Epithelial cell of esophagus (primary cell): ENCODE measurements at regions not wholly inside any gene's neighbourhood (a gene's known extent, or its start where the extent isn't known, plus 50 kb on each side); places are given as distances from the start of the nearest gene placed in this dataset.

Experiments used
- DNase-seq: peaks from one replicate; pipeline ENCODE4 v3.0.0; 2010; ENCODE audit warnings: low read depth
- H3K4me3 ChIP-seq: 2 replicates; pipeline ENCODE4 v1.5.1; 2011; ENCODE audit warnings: mild to moderate bottlenecking, low read length, control low read depth
- CTCF ChIP-seq: IDR thresholded peaks from 2 replicates; pipeline ENCODE4 v1.5.1; 2011; ENCODE audit warnings: low read depth, mild to moderate bottlenecking, low read length, control low read depth, inconsistent platforms; ENCODE audit not compliant: insufficient read depth; ENCODE audit errors: missing control alignments

DNA sequence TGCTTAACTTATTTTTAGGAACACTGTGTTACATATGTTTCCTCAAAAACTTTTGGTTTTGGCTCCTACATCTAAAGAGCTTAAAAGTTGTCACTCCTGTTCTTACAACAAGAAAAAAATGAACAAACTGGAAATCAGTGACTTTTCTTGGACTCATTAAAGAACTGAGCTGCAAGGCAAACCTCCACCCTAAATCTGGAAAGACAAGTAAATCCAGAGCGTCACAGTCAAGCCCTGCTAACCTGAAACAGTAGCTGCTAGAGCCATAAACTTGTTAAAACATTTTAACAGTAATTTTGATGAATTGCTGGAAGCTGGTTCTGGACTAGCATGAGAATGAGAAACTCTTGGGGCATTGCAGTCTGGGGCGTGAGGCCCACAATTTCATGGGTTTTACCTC is 350.5 kb upstream of the COL8A1 start:
- no peak for TF ChIP-seq CTCF
- H3K4me3 ChIP-seq, result no peak overlapping the region
- DNase-seq, result peak; percentile 62

DNA sequence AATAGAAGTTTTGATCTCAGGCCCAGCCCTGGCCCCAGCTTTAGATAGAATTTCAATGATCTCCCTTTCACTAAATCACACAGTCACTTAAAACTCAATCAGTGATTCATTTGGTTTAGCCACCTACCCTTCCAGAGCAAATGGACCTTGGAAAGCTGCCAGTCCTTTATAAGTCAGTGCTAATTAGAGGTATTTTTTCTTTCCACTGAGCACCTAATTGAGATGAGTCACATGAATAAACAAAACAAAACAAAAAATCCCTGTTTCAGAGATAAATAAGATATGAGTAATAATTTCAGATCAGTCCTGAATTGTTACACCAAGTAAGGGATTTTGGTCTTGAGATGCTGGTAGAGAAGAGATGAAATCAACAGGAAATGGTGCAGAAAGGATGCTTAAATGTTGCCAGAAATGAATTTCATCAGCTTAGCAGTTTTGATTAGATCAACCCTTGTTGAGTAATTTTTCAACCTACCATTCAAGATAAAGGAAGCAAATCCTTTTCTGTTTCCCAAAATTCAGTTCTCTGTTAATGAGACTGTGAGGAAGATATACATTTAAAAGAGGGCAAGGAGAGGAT is 352.0 kb upstream of the COL8A1 start:
- H3K4me3 ChIP-seq, result no peak overlapping the region
- no peak for TF ChIP-seq CTCF
- peak; percentile 60 for DNase-seq

- no peak for TF ChIP-seq CTCF
- no peak overlapping the region for H3K4me3 ChIP-seq
- DNase-seq, result peak; percentile 65
Measured at GRCh38 chr3:99269606-99270351, 368.3 kb upstream of the DCBLD2 start.

DNA sequence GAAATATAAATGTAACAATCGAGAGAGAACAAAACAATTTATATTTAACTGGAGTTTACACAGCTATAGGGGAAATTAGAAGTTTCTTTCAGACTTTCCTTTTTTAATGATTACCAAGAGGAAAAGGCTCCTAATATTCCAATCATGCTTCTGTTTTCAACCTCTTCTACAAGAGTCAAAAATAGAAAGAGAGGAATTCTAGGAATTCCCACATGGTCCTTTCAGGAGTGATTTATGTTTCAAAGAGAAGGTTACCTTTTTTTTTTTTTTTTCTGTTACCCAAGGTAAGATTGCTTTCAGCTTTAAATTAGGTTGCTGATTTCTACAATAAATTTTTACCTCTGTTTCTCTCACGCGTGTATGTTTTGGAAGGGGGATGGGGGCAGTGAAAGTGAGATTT is 355.3 kb upstream of the DCBLD2 start:
- DNase-seq, result no peak
- H3K4me3 ChIP-seq, result no peak overlapping the region
- no peak for TF ChIP-seq CTCF

GRCh38 chr3:99253963-99254355 is 352.5 kb upstream of the DCBLD2 start:
- DNase-seq, result no peak
- TF ChIP-seq CTCF, result no peak
- H3K4me3 ChIP-seq, result no peak overlapping the region

- DNase-seq, result no peak
- no peak overlapping the region for H3K4me3 ChIP-seq
- no peak for TF ChIP-seq CTCF
Measured at GRCh38 chr3:99250821-99251355, 349.4 kb upstream of the DCBLD2 start.

DNA sequence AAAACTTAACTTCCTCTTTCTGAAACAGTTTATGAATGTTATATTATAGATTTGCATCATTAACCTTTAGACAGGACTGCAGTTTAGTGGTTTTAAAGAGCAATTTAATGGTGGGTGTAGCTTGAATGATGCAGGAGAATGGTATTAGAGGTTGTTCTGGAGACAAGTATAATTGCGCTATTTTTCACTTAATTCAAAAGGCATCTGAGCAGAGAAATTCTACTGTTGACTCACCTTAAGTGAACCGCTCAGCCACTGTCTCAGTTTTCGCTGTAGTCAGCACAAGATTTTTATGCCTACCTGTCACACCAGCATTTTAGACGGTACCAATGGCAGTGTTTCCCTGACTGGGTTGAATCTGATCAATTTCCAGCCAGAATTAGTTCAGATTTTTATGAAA is 348.8 kb upstream of the DCBLD2 start:
- no peak overlapping the region for H3K4me3 ChIP-seq
- no peak for TF ChIP-seq CTCF
- DNase-seq, result peak; percentile 79
